ENCODE measurements at regions not wholly inside any gene's neighbourhood (a gene's known extent, or its start where the extent isn't known, plus 50 kb on each side); places are given as distances from the start of the nearest gene placed in this dataset.
"Not testable (repeated sequence)": the region's sequence is repeated elsewhere in the genome, so short reads cannot be mapped to it uniquely, and the experiment has no call there.

GRCh38 chr11:112525270-112525669 is 264.6 kb upstream of the PLET1 start:
- intact Hi-C loops (cut with DNase I) = no loop called here
- DNase-seq (ENCODE audit: low spot score) = no peak

GRCh38 chr11:112525844-112526590 is 265.4 kb upstream of the PLET1 start:
- intact Hi-C loops (cut with DNase I) = no loop called here
- no peak for DNase-seq (ENCODE audit: low spot score)

- DNase-seq (ENCODE audit: low spot score) = no peak
- intact Hi-C loops (cut with DNase I) = no loop called here
These were observed 266.2 kb upstream of the PLET1 start for GRCh38 chr11:112526699-112527416.

GRCh38 chr11:112529071-112529470 is 268.4 kb upstream of the PLET1 start:
- intact Hi-C loops (cut with DNase I) = no loop called here

GRCh38 chr11:112532506-112532905 is 271.8 kb upstream of the PLET1 start:
- intact Hi-C loops (cut with DNase I) = no loop called here
- DNase-seq (ENCODE audit: low spot score) = no peak

More at GRCh38 chr11:112529071-112529470, 268.4 kb upstream of the PLET1 start:
- no peak for DNase-seq (ENCODE audit: low spot score)

- DNase-seq (ENCODE audit: low spot score) = no peak
- intact Hi-C loops (cut with DNase I) = no loop called here
These were observed 273.0 kb upstream of the PLET1 start for GRCh38 chr11:112533682-112534081.

- intact Hi-C loops (cut with DNase I) = no loop called here
- DNase-seq (ENCODE audit: low spot score) = no peak
These were observed 273.5 kb upstream of the PLET1 start for GRCh38 chr11:112534208-112534607.

GRCh38 chr11:112537026-112537425 is 276.4 kb upstream of the PLET1 start:
- DNase-seq (ENCODE audit: low spot score) = no peak
- intact Hi-C loops (cut with DNase I) = no loop called here

- intact Hi-C loops (cut with DNase I) = no loop called here
- DNase-seq (ENCODE audit: low spot score) = no peak
These were observed 277.2 kb upstream of the PLET1 start for GRCh38 chr11:112537846-112538330.

- no peak for DNase-seq (ENCODE audit: low spot score)
- intact Hi-C loops (cut with DNase I) = no loop called here
These were observed 278.0 kb upstream of the PLET1 start for GRCh38 chr11:112538534-112539280.

GRCh38 chr11:112539281-112539555 is 278.6 kb upstream of the PLET1 start:
- intact Hi-C loops (cut with DNase I); DNase-seq (ENCODE audit: low spot score): not testable (repeated sequence)

- intact Hi-C loops (cut with DNase I) = no loop called here
- DNase-seq (ENCODE audit: low spot score) = no peak
These were observed 279.1 kb upstream of the PLET1 start for GRCh38 chr11:112539741-112540140.

GRCh38 chr11:112540261-112540660 is 279.6 kb upstream of the PLET1 start:
- intact Hi-C loops (cut with DNase I) = no loop called here
- DNase-seq (ENCODE audit: low spot score) = no peak

GRCh38 chr11:112541140-112542046 is 280.7 kb upstream of the PLET1 start:
- DNase-seq (ENCODE audit: low spot score) = no peak
- intact Hi-C loops (cut with DNase I) = no loop called here

GRCh38 chr11:112542479-112542878 is 281.8 kb upstream of the PLET1 start:
- intact Hi-C loops (cut with DNase I) = no loop called here
- DNase-seq (ENCODE audit: low spot score) = no peak

- intact Hi-C loops (cut with DNase I) = no loop called here
- no peak for DNase-seq (ENCODE audit: low spot score)
These were observed 282.7 kb upstream of the PLET1 start for GRCh38 chr11:112543390-112543789.

GRCh38 chr11:112548641-112549040 is 288.0 kb upstream of the PLET1 start:
- DNase-seq (ENCODE audit: low spot score) = no peak
- intact Hi-C loops (cut with DNase I) = no loop called here

- intact Hi-C loops (cut with DNase I) = no loop called here
- no peak for DNase-seq (ENCODE audit: low spot score)
These were observed 292.6 kb upstream of the PLET1 start for GRCh38 chr11:112553205-112553731.

- no peak for DNase-seq (ENCODE audit: low spot score)
- intact Hi-C loops (cut with DNase I) = no loop called here
These were observed 293.9 kb upstream of the PLET1 start for GRCh38 chr11:112554586-112554985.
